ENCODE measurements at regions not wholly inside any gene's neighbourhood (a gene's known extent, or its start where the extent isn't known, plus 50 kb on each side); places are given as distances from the start of the nearest gene placed in this dataset.

- TF ChIP-seq POLR2A (IDR thresholded peaks at IDR 0.05) = no peak
- TF ChIP-seq CTCF (IDR thresholded peaks at IDR 0.05) = no peak
Measured at GRCh38 chr18:38670486-38670885, 1104.9 kb upstream of the CELF4 start.

Data from testis (tissue), 2 donors.